GM21447 (cell line): ENCODE measurements at regions not wholly inside any gene's neighbourhood (a gene's known extent, or its start where the extent isn't known, plus 50 kb on each side); places are given as distances from the start of the nearest gene placed in this dataset.
A peak's percentile ranks its signal among the peaks of the same experiment; 100 is the strongest.

Experiments used
- ATAC-seq: cut with Tn5 transposase; IDR thresholded peaks from one replicate; pipeline ENCODE4 v1.9.1; 2021; ENCODE audit not compliant: unreplicated experiment

- no peak for ATAC-seq
These were observed 98.8 kb upstream of the KLHL29 start for GRCh38 chr2:23286031-23286757.

DNA sequence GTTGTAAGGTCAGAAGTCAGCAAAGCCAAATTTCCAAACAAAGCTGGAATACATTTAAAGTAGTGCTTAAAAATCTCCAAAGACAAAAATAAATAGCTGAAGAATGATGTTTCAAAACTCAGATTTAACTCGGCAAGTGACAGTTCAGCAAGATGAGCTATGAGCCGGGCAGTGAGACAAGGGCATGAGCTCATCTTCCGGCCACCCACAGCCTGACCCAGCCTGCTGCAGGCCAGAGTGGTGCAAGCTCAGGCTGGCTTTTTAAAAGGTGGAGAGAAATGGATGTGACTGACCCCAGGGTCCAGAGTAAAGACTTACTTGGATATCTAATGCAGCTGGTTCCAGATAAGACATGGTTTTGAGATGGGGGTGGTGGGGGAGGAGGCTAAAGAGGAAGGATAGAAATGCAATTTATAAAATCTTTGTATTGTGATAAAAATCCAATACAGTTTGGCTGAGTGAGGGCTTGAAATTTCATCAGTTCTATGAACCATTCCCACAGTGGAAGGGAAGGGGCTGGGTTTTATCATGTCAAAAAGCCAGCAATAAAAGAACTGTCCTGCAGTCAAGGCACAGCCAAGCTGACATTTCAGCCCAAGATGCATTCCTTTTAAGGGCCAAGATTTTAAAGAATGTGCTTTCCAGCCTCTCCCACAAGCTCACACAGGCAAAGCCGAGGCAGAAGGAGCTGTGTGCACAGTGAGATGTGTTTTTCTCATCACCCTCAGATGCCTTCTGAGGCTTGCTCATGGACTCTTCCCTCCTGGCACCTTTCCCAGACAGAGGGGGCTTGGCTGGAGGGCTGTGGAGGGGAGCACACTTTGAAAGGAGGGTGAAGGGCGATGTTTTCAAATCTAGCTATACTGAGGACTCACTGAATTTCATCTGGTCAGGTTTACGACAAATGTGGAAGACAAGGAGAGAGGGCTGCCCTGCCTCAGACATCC lies 97.9 kb upstream of the KLHL29 start:
- no peak for ATAC-seq

DNA sequence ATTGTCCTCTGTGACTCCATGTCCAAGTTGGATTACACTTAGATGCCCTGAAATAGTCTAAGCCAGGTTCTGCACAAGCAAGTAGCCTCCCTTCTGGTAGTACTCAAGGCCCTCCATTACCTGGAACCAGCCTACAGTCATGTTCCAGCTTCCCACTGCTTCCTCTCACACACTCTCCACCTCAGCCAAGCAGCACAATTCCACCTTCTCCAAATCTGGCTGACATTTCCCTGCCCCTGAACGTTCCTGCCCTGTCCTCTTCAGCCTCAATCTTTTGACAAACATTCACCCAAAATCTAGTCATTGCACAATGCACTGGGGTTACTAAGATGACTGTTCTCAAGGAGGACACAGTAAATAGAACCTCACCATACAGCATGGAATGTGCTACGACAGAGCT lies 95.3 kb upstream of the KLHL29 start:
- ATAC-seq: no peak

DNA sequence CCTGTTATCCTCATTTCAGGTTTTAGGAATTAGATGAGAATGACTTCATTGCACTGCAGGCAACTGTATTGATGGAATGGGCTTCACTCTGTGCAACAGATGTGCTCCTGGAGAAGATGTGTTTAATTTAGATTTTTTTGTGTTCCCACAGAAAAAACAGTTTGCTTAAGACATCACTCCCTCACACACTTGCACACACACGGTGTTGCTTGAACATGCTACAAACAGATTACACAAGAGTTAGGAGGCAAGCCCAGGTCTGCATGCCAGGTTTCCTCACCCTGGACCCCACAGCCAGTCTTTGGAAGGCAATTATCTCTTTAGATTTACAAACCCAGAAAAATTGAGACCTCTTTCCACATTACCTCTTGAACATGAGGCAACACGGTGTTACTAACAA lies 93.7 kb upstream of the KLHL29 start:
- ATAC-seq: no peak

GRCh38 chr2:23292024-23292423 lies 93.0 kb upstream of the KLHL29 start:
- no peak for ATAC-seq

DNA sequence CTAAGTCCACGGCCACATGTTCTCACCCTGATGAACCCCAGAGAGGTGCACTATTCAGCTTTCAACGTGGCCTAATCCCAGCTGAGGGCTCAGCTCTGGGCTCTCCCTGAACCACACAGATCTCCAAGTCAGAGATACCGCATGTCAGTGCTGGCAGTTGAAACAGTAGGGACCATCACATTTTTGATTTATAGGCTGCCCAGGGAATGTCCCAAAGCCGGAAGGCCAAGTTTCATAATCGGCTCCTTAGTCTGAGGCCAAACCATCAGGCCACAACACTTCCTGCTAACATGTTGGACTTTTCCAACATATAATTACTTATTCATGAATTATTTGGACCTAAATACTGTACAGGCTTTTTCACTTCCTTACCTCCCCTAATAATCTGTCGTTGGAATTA lies 91.9 kb upstream of the KLHL29 start:
- ATAC-seq: no peak

DNA sequence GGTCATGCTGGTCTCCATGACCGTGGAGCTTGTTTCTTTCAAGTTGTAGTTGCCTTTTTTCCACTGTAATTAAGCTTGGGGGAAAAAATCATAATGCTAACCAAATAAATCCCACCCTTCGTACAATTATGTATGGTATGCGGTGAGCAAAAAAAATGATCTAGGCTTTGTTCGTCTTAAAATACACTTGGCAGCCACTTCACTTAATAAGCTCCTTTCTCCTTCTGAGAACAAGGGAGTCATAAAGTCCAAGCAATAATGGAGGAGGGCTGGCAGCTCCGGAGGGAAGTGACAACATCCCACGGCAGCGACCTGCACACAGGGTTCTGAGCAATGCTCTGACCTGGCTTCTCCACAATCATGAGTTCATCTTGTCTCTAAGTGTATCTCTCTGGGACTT lies 91.2 kb upstream of the KLHL29 start:
- ATAC-seq: no peak

DNA sequence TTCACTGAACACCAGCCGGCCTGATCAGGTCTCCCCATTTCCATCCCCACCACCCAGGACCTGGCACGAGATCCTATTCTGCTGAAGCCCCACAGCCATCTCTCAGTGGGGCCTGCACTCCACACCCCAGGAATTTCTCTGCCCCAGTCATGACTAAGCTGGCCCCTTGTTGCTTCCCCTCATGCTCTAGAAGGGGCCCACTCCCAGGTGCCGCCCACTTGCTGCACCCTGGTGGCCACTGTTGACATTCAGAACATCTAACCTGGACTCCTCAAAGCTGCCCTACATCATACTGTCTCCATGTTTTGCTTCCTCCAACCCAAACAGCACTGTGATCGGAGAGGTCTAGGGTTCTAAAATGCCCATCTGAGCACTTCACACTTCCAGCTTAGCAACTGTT lies 90.7 kb upstream of the KLHL29 start:
- no peak for ATAC-seq

GRCh38 chr2:23296691-23297090 lies 88.3 kb upstream of the KLHL29 start:
- ATAC-seq: no peak

GRCh38 chr2:23297112-23297511 lies 87.9 kb upstream of the KLHL29 start:
- ATAC-seq: no peak

GRCh38 chr2:23298551-23298950 lies 86.4 kb upstream of the KLHL29 start:
- ATAC-seq: no peak

DNA sequence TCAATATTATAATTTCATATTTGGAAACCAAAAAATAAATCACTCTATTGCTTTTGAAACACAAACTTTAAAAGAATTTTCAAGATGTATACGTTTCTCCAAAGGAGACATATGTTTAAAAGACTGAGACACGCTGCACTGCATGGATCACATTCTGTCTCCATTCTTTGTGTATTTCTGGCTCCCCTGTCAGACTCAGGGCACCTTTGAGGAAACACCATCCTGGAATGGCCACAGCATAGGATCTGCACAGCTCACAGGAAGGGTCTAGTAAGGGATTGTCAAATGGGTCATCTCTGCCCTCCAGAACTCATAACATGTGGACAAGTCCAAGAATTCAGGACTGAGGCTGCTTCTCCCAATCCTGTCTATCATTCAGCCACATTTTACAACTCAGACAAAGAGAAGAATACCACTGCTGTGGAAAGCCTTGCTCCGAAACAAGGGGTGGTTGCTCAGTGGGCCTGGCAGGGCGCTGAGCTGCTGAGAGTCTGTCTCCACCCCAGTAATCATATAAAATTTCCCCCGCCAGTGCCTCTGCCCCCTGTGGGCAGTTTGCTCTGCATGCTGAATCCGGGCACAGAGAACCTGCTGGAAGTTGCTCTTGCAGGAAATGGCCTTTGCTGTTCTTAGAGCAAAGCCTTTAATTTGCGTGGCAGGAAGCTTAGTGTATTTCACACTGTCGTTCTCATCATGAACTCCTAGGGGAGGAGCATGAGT lies 85.3 kb upstream of the KLHL29 start:
- ATAC-seq: no peak

- no peak for ATAC-seq
These were observed 83.8 kb upstream of the KLHL29 start for GRCh38 chr2:23301136-23301535.

DNA sequence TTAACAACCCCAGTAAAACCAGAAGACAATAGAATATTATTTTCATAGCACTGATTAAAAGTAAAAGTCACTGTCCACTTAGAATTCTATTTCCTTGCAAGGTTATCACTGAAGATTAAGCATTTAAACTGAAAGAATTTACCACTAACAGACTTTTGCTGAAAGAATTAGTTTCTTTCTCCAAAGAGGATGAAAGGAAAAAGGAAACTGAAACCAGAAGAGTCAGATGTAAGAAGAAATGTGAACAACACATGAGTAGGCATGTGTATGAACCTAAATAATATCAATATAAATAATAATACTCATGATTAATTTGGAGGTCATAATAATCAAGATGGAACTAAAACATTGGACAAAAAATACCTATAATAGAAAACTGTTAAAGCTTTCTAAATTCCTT lies 82.4 kb upstream of the KLHL29 start:
- no peak for ATAC-seq

- ATAC-seq: no peak
These were observed 78.6 kb upstream of the KLHL29 start for GRCh38 chr2:23306401-23306800.

DNA sequence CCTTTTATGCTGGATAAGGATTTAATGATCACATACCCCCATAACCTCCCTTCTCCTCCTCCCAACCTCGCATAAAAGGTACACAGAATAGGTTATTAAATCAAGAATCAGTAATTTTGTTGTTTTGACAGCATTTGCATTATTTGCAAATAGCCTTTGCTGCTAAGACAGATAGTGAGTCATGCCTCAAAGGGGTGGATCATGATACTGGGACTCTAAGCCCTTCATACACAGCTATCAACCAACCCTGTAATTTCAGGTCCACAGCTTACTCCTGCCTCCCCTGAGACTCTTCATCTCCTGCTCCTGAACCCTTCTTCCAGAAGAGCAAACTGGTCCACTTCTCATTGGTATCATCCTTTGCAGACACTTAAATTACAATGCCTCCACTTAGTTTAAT lies 73.8 kb upstream of the KLHL29 start:
- no peak for ATAC-seq

GRCh38 chr2:23312996-23313606 lies 71.9 kb upstream of the KLHL29 start:
- ATAC-seq: peak; percentile 81

DNA sequence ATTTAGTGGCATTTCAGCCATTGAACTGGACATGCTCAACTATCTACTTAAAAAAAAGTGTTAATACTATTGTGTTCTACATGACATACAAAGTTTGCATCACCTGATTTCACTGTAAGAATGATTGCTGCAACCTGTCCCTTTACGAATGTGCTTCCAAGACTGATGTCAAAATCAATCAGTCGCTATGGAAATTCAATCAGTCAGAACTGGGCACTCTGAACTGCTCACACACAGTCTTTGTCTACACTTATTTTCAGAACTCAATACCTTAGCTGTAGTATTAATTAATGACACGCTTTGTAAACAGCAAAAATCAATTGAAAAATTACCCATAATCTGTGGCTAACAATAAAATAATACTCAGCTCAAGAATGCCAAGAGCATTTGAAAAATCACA lies 70.3 kb upstream of the KLHL29 start:
- no peak for ATAC-seq

GRCh38 chr2:23320058-23320457 lies 64.9 kb upstream of the KLHL29 start:
- no peak for ATAC-seq

DNA sequence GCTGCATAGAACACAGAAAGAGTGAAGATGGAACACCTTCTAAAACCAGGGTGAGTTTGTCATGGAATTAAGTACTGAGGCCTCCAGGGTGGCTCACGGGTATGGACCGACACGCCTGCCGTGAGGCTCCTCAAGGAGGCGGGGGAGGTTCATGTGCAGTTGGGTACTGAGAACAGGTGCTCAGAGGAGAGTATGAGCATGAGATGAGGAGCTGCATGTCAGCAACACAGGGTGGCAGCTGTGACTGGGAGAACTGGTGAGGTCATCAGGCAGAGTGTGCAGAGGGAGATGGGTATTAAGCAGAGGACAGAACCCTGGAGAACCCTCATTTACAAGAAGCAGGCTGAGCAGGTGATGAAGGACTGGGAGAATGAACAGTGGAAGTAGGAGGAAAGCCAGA lies 63.2 kb upstream of the KLHL29 start:
- no peak for ATAC-seq

- no peak for ATAC-seq
These were observed 62.3 kb upstream of the KLHL29 start for GRCh38 chr2:23322567-23323197.
